HepG2 (cell line): ENCODE measurements at regions not wholly inside any gene's neighbourhood (a gene's known extent, or its start where the extent isn't known, plus 50 kb on each side); places are given as distances from the start of the nearest gene placed in this dataset. TPM values are rescaled to one million over a fixed set of nuclear protein-coding genes. Genes with fewer than 3 reads are reported as not detected.

Experiments
- microRNA counts: library from miRNA; unstranded; fragments of <30 nt; microRNA quantifications from one replicate; lab custom pipeline; 2015
- microRNA-seq: library from miRNA; unstranded; fragments of <30 nt; microRNA quantifications from one replicate; pipeline ENCODE4, GENCODE V29; 2020
- small RNA-seq, 3 experiments: library from RNA; depleted of rRNA; stranded (forward); fragments of <200 nt; gene quantifications; one replicate each; pipeline ENCODE3, GENCODE V24; 2012; ENCODE audit warnings: low read depth in 2 of 3, low replicate concordance in 1 of 3; ENCODE audit not compliant: insufficient read length in 3 of 3, insufficient read depth in 2 of 3

MicroRNAs in the stretch of these regions (microRNA counts, 767-probe panel; counts per million panel counts)
- not detected for microRNA hsa-miR-1263 (lab: Ali Mortazavi, UCI)

Small RNAs in the stretch of these regions (microRNA-seq; reads per million reads assigned to microRNA genes)
- not detected for gene MIR1263

Small RNAs in the stretch of these regions (small RNA-seq; reads per million reads assigned to genes)
- gene MIR1263 (0 reads per million in 3 experiments), gene RNU7-82P (0 reads per million in 3 experiments)
